Endothelial cell of umbilical vein (primary cell): ENCODE measurements at regions not wholly inside any gene's neighbourhood (a gene's known extent, or its start where the extent isn't known, plus 50 kb on each side); places are given as distances from the start of the nearest gene placed in this dataset.
A peak's percentile ranks its signal among the peaks of the same experiment; 100 is the strongest.
"Not testable (repeated sequence)": the region's sequence is repeated elsewhere in the genome, so short reads cannot be mapped to it uniquely, and the experiment has no call there.

Experiments
- BruUV-seq: library from RNA; stranded (reverse); fragments of 400-500 nt; replicated peaks from 2 replicates; lab custom pipeline; 2021; lab: Mats Ljungman, UMichigan
- CTCF ChIA-PET: fragments of 300-600, 350-600 bp; sonication (Branson Sonifier 250); formaldehyde crosslinking; loops from one replicate; lab custom pipeline; 2021; ENCODE audit warnings: antibody characterized with exemption, inconsistent platforms; lab: Charles Lee
- POLR2A ChIA-PET: fragments of 300-600, 350-600 bp; sonication (Branson Sonifier 250); formaldehyde crosslinking; loops from one replicate; lab custom pipeline; 2021; ENCODE audit warnings: antibody characterized with exemption, inconsistent platforms; lab: Charles Lee
- DNase-seq: peaks from one replicate; pipeline ENCODE4 v3.0.0-alpha.2; 2011; ENCODE audit warnings: low read depth, low spot score
- FAIRE-seq: peaks from 2 replicates; lab custom pipeline; 2011; peaks lifted over from hg19 to GRCh38; lab: Jason Lieb, UNC
- H2AFZ ChIP-seq: 2 replicates; pipeline ENCODE4 v1.6.0; 2012; ENCODE audit warnings: low read depth, low read length, control low read depth, inconsistent platforms
- H3K27ac ChIP-seq: 2 replicates; pipeline ENCODE4 v1.5.1; 2011; ENCODE audit warnings: low read depth, mild to moderate bottlenecking, control low read depth, low read length, moderate library complexity; ENCODE audit not compliant: insufficient read depth
- H3K27me3 ChIP-seq, 2 experiments: 2 replicates each; pipeline versions ENCODE4 v1.6.0 to v1.6.1; 2011; ENCODE audit warnings: low read length in 2 of 2, mixed read lengths in 1 of 2; ENCODE audit not compliant: control insufficient read depth in 2 of 2, insufficient read depth in 2 of 2
- H3K36me3 ChIP-seq, 2 experiments: 2 replicates in 1 of 2; 3 replicates in 1 of 2; pipeline ENCODE4 v1.5.1; 2011; ENCODE audit warnings: low read length in 2 of 2, mild to moderate bottlenecking in 1 of 2, moderate library complexity in 1 of 2; ENCODE audit not compliant: control insufficient read depth in 2 of 2, insufficient read depth in 2 of 2; ENCODE audit errors: extremely low read depth in 1 of 2
- H3K4me1 ChIP-seq: 3 replicates; pipeline ENCODE4 v1.5.1; 2011; ENCODE audit warnings: mild to moderate bottlenecking, low read length; ENCODE audit not compliant: control insufficient read depth, insufficient read depth; ENCODE audit errors: extremely low read depth
- H3K4me2 ChIP-seq: 2 replicates; pipeline ENCODE4 v1.6.1; 2011; ENCODE audit warnings: low read length, control low read depth, mixed read lengths; ENCODE audit not compliant: insufficient read depth
- H3K4me3 ChIP-seq, 3 experiments: fragments of 200-600 bp in 1 of 3; sonication (generic), shearing (Covaris generic) in 1 of 3; replicated peaks in 1 of 3; 2 replicates each; pipeline ENCODE4 v1.5.1; 2011 to 2016; ENCODE audit warnings: control low read depth in 3 of 3, low read length in 3 of 3, mild to moderate bottlenecking in 2 of 3, inconsistent platforms in 1 of 3, low read depth in 1 of 3, moderate library complexity in 1 of 3; ENCODE audit not compliant: insufficient read depth in 1 of 3
- H3K79me2 ChIP-seq: 2 replicates; pipeline ENCODE4 v1.6.0; 2012; ENCODE audit warnings: low read length, inconsistent platforms; ENCODE audit not compliant: control insufficient read depth, insufficient read depth
- H3K9ac ChIP-seq: replicated peaks from 2 replicates; pipeline ENCODE3; 2011; ENCODE audit warnings: low read length, control low read depth; ENCODE audit not compliant: insufficient read depth; ENCODE audit errors: extremely low read depth
- H3K9me1 ChIP-seq: replicated peaks from 3 replicates; pipeline ENCODE4 v1.6.0; 2011; ENCODE audit warnings: mild to moderate bottlenecking, low read length; ENCODE audit not compliant: control insufficient read depth, insufficient read depth; ENCODE audit errors: extremely low read depth
- H3K9me3 ChIP-seq: replicated peaks from 2 replicates; pipeline ENCODE4 v1.5.1; 2012; ENCODE audit warnings: low read length, inconsistent platforms; ENCODE audit not compliant: control insufficient read depth, insufficient read depth
- H4K20me1 ChIP-seq: replicated peaks from 2 replicates; pipeline ENCODE3; 2011; ENCODE audit warnings: mild to moderate bottlenecking, low read length; ENCODE audit not compliant: control insufficient read depth, insufficient read depth; ENCODE audit errors: extremely low read depth
- FOS ChIP-seq: IDR thresholded peaks from 2 replicates; pipeline ENCODE4 v1.6.1; 2011; ENCODE audit warnings: mild to moderate bottlenecking, low read length, moderate library complexity, borderline replicate concordance; ENCODE audit not compliant: insufficient read depth
- POLR2A ChIP-seq: IDR thresholded peaks from 2 replicates; pipeline ENCODE4 v1.6.1; 2012; ENCODE audit warnings: low read depth, mild to moderate bottlenecking, control low read depth, low read length
- dilution Hi-C: fragments of 300-500 bp; cut with MboI; formaldehyde crosslinking; loops from one replicate; pipeline ENCODE4 v1.15.0; 2019; ENCODE audit warnings: low sequenced_read_pairs; ENCODE audit not compliant: extremely low pct_ligation_motif_present
- intact Hi-C: fragments of 100-400 bp; cut with micrococcal nuclease; formaldehyde crosslinking; loops from one replicate; pipeline ENCODE4 v1.10.0; 2022

DNA sequence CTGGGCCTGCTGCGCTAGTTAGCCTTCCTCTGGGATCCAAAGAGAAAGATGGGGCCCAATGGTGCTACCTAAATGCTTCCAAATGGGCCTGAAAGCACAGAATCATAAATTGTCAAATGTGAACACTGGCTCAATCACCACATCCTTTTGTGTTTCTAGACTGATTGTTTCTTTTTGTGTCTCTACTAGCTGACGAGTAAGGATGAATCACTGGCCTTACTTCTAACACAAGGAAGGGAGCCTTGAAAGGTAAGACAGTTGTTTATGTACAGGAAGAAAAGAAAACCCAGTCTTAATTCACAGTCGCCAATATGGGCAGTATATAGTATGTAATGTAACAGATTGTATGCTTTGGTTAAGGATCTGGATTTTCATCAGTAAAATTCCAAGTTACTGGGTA lies 89.5 kb downstream of the ZNF92 start:
- Histone ChIP-seq H3K4me2 (no peak overlapping the region), H3K27me3 (no peaks in the 10 kb centered on the region), H3K79me2 (no peaks in the 10 kb centered on the region), H3K4me3 (no peak overlapping the region), H4K20me1 (no peaks in the 10 kb centered on the region), H3K9me3 (no peaks in the 10 kb centered on the region), H3K9ac (no peak overlapping the region), H3K27ac (no peak overlapping the region), H3K4me1 (no peaks in the 10 kb centered on the region), H3K36me3 (no peaks in the 10 kb centered on the region), H2AFZ (no peak overlapping the region), H3K9me1 (no peaks in the 10 kb centered on the region)
- CTCF ChIA-PET, result no interaction called here
- intact Hi-C loops (no loop called here), dilution Hi-C loops (no loop called here)
- peak; percentile 12 for FAIRE-seq
- POLR2A ChIA-PET, result no interaction called here
- no peak for DNase-seq
- BruUV-seq, result no TSS peak
- TF ChIP-seq FOS (peak; percentile 35), POLR2A (no peak)

- H3K4me3 ChIP-seq, H3K9me3 ChIP-seq, BruUV-seq, intact Hi-C loops, H3K9ac ChIP-seq, H2AFZ ChIP-seq, FAIRE-seq, H3K9me1 ChIP-seq, H3K4me1 ChIP-seq, dilution Hi-C loops, CTCF ChIA-PET, H3K27me3 ChIP-seq, H4K20me1 ChIP-seq, POLR2A ChIA-PET, H3K27ac ChIP-seq, DNase-seq, H3K36me3 ChIP-seq, H3K4me2 ChIP-seq, H3K79me2 ChIP-seq: not testable (repeated sequence)
These were observed 96.4 kb downstream of the ZNF92 start for GRCh38 chr7:65469919-65470558.
